ENCODE measurements at regions not wholly inside any gene's neighbourhood (a gene's known extent, or its start where the extent isn't known, plus 50 kb on each side); places are given as distances from the start of the nearest gene placed in this dataset.

- no peak for TF ChIP-seq RNF2 (IDR thresholded peaks at IDR 0.05; ENCODE audit: borderline replicate concordance, low read depth, low read length, missing control alignments, poor library complexity, severe bottlenecking)
- no peak for TF ChIP-seq CTCF (IDR thresholded peaks at IDR 0.05; ENCODE audit: control extremely low read depth in 1 of 3, insufficient read depth in 1 of 3, low read depth in 1 of 3, low read length in 3 of 3)
- no peak for TF ChIP-seq POLR2A (IDR thresholded peaks at IDR 0.05; ENCODE audit: control extremely low read depth in 1 of 2, low read depth in 2 of 2, low read length in 2 of 2)
- no peak for TF ChIP-seq RFX5 (IDR thresholded peaks at IDR 0.05; ENCODE audit: borderline replicate concordance, low read depth, low read length)
- no peak for TF ChIP-seq TAF1 (IDR thresholded peaks at IDR 0.05; ENCODE audit: low read depth, low read length)
- TF ChIP-seq HDAC2 (IDR thresholded peaks at IDR 0.05; ENCODE audit: borderline replicate concordance in 1 of 2, low read depth in 2 of 2, low read length in 2 of 2) = no peak
- no peak for TF ChIP-seq POU5F1 (IDR thresholded peaks at IDR 0.05; ENCODE audit: low read depth, low read length)
- no peak for TF ChIP-seq SRF (IDR thresholded peaks at IDR 0.05; ENCODE audit: low read depth, low read length)
Measured at GRCh38 chr2:133948610-133949290, 305.1 kb upstream of the MGAT5 start.

All from H1 (cell line).